Neural progenitor cell (in vitro differentiated cells): ENCODE measurements at regions not wholly inside any gene's neighbourhood (a gene's known extent, or its start where the extent isn't known, plus 50 kb on each side); places are given as distances from the start of the nearest gene placed in this dataset.

Source experiments
- EZH2 ChIP-seq: fragments of 200-600 bp; sonication (generic); IDR thresholded peaks from 2 replicates; pipeline ENCODE4 v1.6.1; 2017; ENCODE audit warnings: antibody characterized with exemption, mild to moderate bottlenecking, moderate library complexity
- EZH2phosphoT487 ChIP-seq: fragments of 200-600 bp; sonication (generic); IDR thresholded peaks from 2 replicates; pipeline ENCODE4 v1.6.1; 2017; ENCODE audit warnings: antibody characterized with exemption
- TF ChIP-seq, protein P1 (sequence below): fragments of 200-600 bp; sonication (generic); IDR thresholded peaks from 2 replicates; pipeline ENCODE4 v1.5.1; 2017; ENCODE audit warnings: antibody characterized with exemption, mild to moderate bottlenecking

GRCh38 chr7:145795132-145795531 is 321.5 kb upstream of the CNTNAP2 start:
- TF ChIP-seq EZH2 (no peak), EZH2phosphoT487 (no peak)
- TF ChIP-seq, protein P1, sequence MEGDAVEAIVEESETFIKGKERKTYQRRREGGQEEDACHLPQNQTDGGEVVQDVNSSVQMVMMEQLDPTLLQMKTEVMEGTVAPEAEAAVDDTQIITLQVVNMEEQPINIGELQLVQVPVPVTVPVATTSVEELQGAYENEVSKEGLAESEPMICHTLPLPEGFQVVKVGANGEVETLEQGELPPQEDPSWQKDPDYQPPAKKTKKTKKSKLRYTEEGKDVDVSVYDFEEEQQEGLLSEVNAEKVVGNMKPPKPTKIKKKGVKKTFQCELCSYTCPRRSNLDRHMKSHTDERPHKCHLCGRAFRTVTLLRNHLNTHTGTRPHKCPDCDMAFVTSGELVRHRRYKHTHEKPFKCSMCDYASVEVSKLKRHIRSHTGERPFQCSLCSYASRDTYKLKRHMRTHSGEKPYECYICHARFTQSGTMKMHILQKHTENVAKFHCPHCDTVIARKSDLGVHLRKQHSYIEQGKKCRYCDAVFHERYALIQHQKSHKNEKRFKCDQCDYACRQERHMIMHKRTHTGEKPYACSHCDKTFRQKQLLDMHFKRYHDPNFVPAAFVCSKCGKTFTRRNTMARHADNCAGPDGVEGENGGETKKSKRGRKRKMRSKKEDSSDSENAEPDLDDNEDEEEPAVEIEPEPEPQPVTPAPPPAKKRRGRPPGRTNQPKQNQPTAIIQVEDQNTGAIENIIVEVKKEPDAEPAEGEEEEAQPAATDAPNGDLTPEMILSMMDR: no peak
